H1 (cell line): ENCODE measurements at regions not wholly inside any gene's neighbourhood (a gene's known extent, or its start where the extent isn't known, plus 50 kb on each side); places are given as distances from the start of the nearest gene placed in this dataset.
A peak's percentile ranks its signal among the peaks of the same experiment; 100 is the strongest.

ENCODE experiments used
- CTCF ChIA-PET: fragments of 300-600 bp; sonication (Branson Sonifier 250); formaldehyde crosslinking; loops from one replicate; lab custom pipeline; 2021; ENCODE audit not compliant: partially characterized antibody; lab: Charles Lee
- POLR2A ChIA-PET: fragments of 300-600 bp; sonication (Branson Sonifier 250); formaldehyde crosslinking; loops from one replicate; lab custom pipeline; 2021; ENCODE audit warnings: inconsistent platforms; ENCODE audit not compliant: partially characterized antibody; lab: Charles Lee
- DNase-seq, 2 experiments: peaks; one replicate each; pipeline versions ENCODE4 v3.0.0 to v3.0.0-alpha.2; 2010 to 2022; ENCODE audit warnings: low spot score in 2 of 2, low read depth in 1 of 2, mixed read lengths in 1 of 2
- FAIRE-seq: peaks from 2 replicates; lab custom pipeline; 2011; peaks lifted over from hg19 to GRCh38; lab: Jason Lieb, UNC
- H2AFZ ChIP-seq: 2 replicates; pipeline ENCODE4 v1.8.1; 2012; ENCODE audit warnings: low read length, inconsistent platforms
- H2AK5ac ChIP-seq: 2 replicates; pipeline ENCODE4 v1.6.1; 2013; ENCODE audit warnings: low read depth, low read length
- H2BK120ac ChIP-seq: replicated peaks from 2 replicates; pipeline ENCODE3; 2013; ENCODE audit warnings: low read depth, low read length, inconsistent platforms
- H2BK12ac ChIP-seq: 2 replicates; pipeline ENCODE4 v1.6.1; 2013; ENCODE audit warnings: low read depth, low read length
- H2BK15ac ChIP-seq: 2 replicates; pipeline ENCODE4 v1.6.1; 2013; ENCODE audit warnings: low read length
- H2BK20ac ChIP-seq: 2 replicates; pipeline ENCODE4 v1.6.1; 2013; ENCODE audit warnings: low read length
- H2BK5ac ChIP-seq: 2 replicates; pipeline ENCODE4 v1.6.1; 2013; ENCODE audit warnings: low read depth, low read length
- H3K14ac ChIP-seq: 2 replicates; pipeline ENCODE4 v1.6.1; 2013; ENCODE audit warnings: inconsistent platforms; ENCODE audit not compliant: insufficient read length
- H3K18ac ChIP-seq: 2 replicates; pipeline ENCODE4 v1.6.1; 2013; ENCODE audit warnings: low read length; ENCODE audit errors: extremely low read depth
- H3K23ac ChIP-seq: 2 replicates; pipeline ENCODE4 v1.6.1; 2013; ENCODE audit warnings: inconsistent platforms; ENCODE audit not compliant: insufficient read length
- H3K23me2 ChIP-seq: 2 replicates; pipeline ENCODE4 v1.6.1; 2013; ENCODE audit warnings: low read depth, low read length
- H3K27ac ChIP-seq: 2 replicates; pipeline ENCODE4 v1.6.1; 2011; ENCODE audit warnings: low read depth, low read length, inconsistent platforms
- H3K27me3 ChIP-seq, 4 experiments: replicated peaks in 1 of 4; 1 replicate in 1 of 4; 2 replicates in 3 of 4; pipeline versions ENCODE4 v1.6.1 to v1.8.1; 2011 to 2013; ENCODE audit warnings: low read length in 3 of 4, mild to moderate bottlenecking in 3 of 4, inconsistent platforms in 2 of 4, mixed read lengths in 2 of 4, moderate library complexity in 1 of 4; ENCODE audit not compliant: control insufficient read depth in 3 of 4, insufficient read depth in 3 of 4; ENCODE audit errors: extremely low read depth in 1 of 4
- H3K36me3 ChIP-seq, 4 experiments: 2 replicates each; pipeline versions ENCODE4 v1.6.1 to v1.8.1; 2011 to 2013; ENCODE audit warnings: mild to moderate bottlenecking in 4 of 4, low read length in 3 of 4, moderate library complexity in 2 of 4, control low read depth in 1 of 4, inconsistent platforms in 1 of 4; ENCODE audit not compliant: insufficient read depth in 4 of 4, control insufficient read depth in 2 of 4
- H3K4ac ChIP-seq: replicated peaks from 2 replicates; pipeline ENCODE3; 2013; ENCODE audit warnings: low read length, low read depth, mixed read lengths, inconsistent platforms; ENCODE audit not compliant: insufficient read length
- H3K4me1 ChIP-seq, 4 experiments: replicated peaks in 1 of 4; 1 replicate in 1 of 4; 2 replicates in 3 of 4; pipeline versions ENCODE4 v1.6.1 to v1.8.1; 2011 to 2013; ENCODE audit warnings: low read length in 3 of 4, inconsistent platforms in 2 of 4, mixed read lengths in 1 of 4; ENCODE audit not compliant: insufficient read depth in 4 of 4, control insufficient read depth in 3 of 4
- H3K4me2 ChIP-seq, 2 experiments: 2 replicates each; pipeline versions ENCODE4 v1.6.1 to v1.8.1; 2011 to 2013; ENCODE audit warnings: low read depth in 2 of 2, low read length in 2 of 2, control low read depth in 1 of 2, inconsistent platforms in 1 of 2, mild to moderate bottlenecking in 1 of 2; ENCODE audit not compliant: insufficient read depth in 1 of 2
- H3K4me3 ChIP-seq, 4 experiments: fragments of 200-600, 300-600 bp in 1 of 4; sonication (generic), shearing (Covaris generic), sonication (Bioruptor Twin) in 1 of 4; 2 replicates each; pipeline versions ENCODE4 v1.5.1 to v1.8.1; 2011 to 2016; ENCODE audit warnings: low read length in 4 of 4, low read depth in 3 of 4, control low read depth in 2 of 4, inconsistent platforms in 2 of 4, mild to moderate bottlenecking in 2 of 4, mixed read lengths in 1 of 4, moderate library complexity in 1 of 4; ENCODE audit not compliant: insufficient read depth in 2 of 4; ENCODE audit errors: extremely low read depth in 1 of 4
- H3K56ac ChIP-seq: replicated peaks from 2 replicates; pipeline ENCODE3; 2013; ENCODE audit warnings: low read depth, mild to moderate bottlenecking, mixed read lengths, low read length, inconsistent platforms; ENCODE audit not compliant: insufficient read length
- H3K79me1 ChIP-seq: 2 replicates; pipeline ENCODE4 v1.6.1; 2013; ENCODE audit warnings: low read depth, low read length, control low read depth
- H3K79me2 ChIP-seq, 2 experiments: 2 replicates each; pipeline versions ENCODE4 v1.6.1 to v1.8.1; 2012 to 2013; ENCODE audit warnings: low read length in 2 of 2, mild to moderate bottlenecking in 2 of 2, inconsistent platforms in 1 of 2; ENCODE audit not compliant: insufficient read depth in 2 of 2, control insufficient read depth in 1 of 2
- H3K9ac ChIP-seq, 4 experiments: replicated peaks in 1 of 4; 1 replicate in 1 of 4; 2 replicates in 3 of 4; pipeline versions ENCODE4 v1.6.1 to v1.8.1; 2011 to 2013; ENCODE audit warnings: low read depth in 3 of 4, low read length in 3 of 4, control low read depth in 2 of 4, mild to moderate bottlenecking in 2 of 4, moderate library complexity in 2 of 4, inconsistent platforms in 1 of 4; ENCODE audit errors: extremely low read depth in 1 of 4
- H3K9me3 ChIP-seq, 2 experiments: 2 replicates each; pipeline versions ENCODE4 v1.6.1 to v1.8.1; 2012 to 2013; ENCODE audit warnings: mild to moderate bottlenecking in 2 of 2, moderate library complexity in 2 of 2, control low read depth in 1 of 2, inconsistent platforms in 1 of 2, low read depth in 1 of 2, low read length in 1 of 2, mixed read lengths in 1 of 2; ENCODE audit not compliant: insufficient read depth in 2 of 2
- H4K20me1 ChIP-seq, 2 experiments: replicated peaks in 1 of 2; 2 replicates each; pipeline versions ENCODE3 to v1.8.1; 2011 to 2013; ENCODE audit warnings: inconsistent platforms in 2 of 2, low read length in 2 of 2, mild to moderate bottlenecking in 1 of 2; ENCODE audit not compliant: insufficient read depth in 2 of 2, control insufficient read depth in 1 of 2
- H4K5ac ChIP-seq: 2 replicates; pipeline ENCODE4 v1.6.1; 2013; ENCODE audit warnings: low read length, low read depth, mixed read lengths, inconsistent platforms; ENCODE audit not compliant: insufficient read length
- H4K8ac ChIP-seq: 2 replicates; pipeline ENCODE4 v1.8.0; 2013; ENCODE audit warnings: mild to moderate bottlenecking, moderate library complexity, low read length, inconsistent platforms; ENCODE audit not compliant: insufficient read depth; ENCODE audit errors: extremely low read depth
- H4K91ac ChIP-seq: replicated peaks from 2 replicates; pipeline ENCODE3; 2013; ENCODE audit warnings: low read length, mixed read lengths, inconsistent platforms; ENCODE audit not compliant: insufficient read length
- FOSL1 ChIP-seq: IDR thresholded peaks from 2 replicates; pipeline ENCODE4 v1.6.1; 2011; ENCODE audit warnings: mild to moderate bottlenecking, low read depth, low read length, moderate library complexity; ENCODE audit not compliant: insufficient read depth
- POLR2A ChIP-seq, 2 experiments: IDR thresholded peaks; 1 replicate in 1 of 2; 2 replicates in 1 of 2; pipeline ENCODE4 v1.6.1; 2011; ENCODE audit warnings: low read depth in 2 of 2, low read length in 2 of 2, mild to moderate bottlenecking in 2 of 2; ENCODE audit errors: control extremely low read depth in 1 of 2
- POLR2AphosphoS5 ChIP-seq: IDR thresholded peaks from 2 replicates; pipeline ENCODE4 v1.6.1; 2011; ENCODE audit warnings: low read depth, low read length
- WGBS, 2 experiments: shearing (Covaris generic) in 1 of 2; methylation state at CpG; one replicate each; pipeline versions ENCODE4 v1.1.6 to v1.1.7; 2013 to 2015; ENCODE audit warnings: low lambda C conversion rate in 2 of 2, mixed read lengths in 2 of 2, inconsistent platforms in 1 of 2, low coverage in 1 of 2, missing lambda C conversion rate in 1 of 2; ENCODE audit not compliant: insufficient replicate concordance in 2 of 2, insufficient coverage in 1 of 2, insufficient read length in 1 of 2; ENCODE audit errors: extremely low coverage in 1 of 2, missing lambda C conversion rate in 1 of 2; 5-methylcytosine and 5-hydroxymethylcytosine counted together

- no peak overlapping the region for H3K4me3 ChIP-seq
- H3K79me2 ChIP-seq = peaks cover 0 to 13% of the 10 kb centered on the region in 2 experiments; a peak in 2 of 4 replicates
Observed at GRCh38 chr2:67338601-67339233, 58.4 kb upstream of the ETAA1 start.

More at GRCh38 chr2:67338601-67339233, 58.4 kb upstream of the ETAA1 start:
- no peak for FAIRE-seq
- Histone ChIP-seq H3K36me3 (peaks cover 7 to 45% (median 28%) of the 10 kb centered on the region in 4 experiments; a peak in 7 of 8 replicates), H2AFZ (no peak overlapping the region), H3K18ac (0 out of 2 replicates have a peak overlapping the region, but pooled peaks have one; percentile 53), H2BK120ac (no peak overlapping the region), H4K91ac (no peak overlapping the region), H3K4me2 (no peak overlapping the region; a peak in 1 of 4 replicates), H3K56ac (no peak overlapping the region)
- TF ChIP-seq POLR2A (IDR thresholded peaks at IDR 0.05; ENCODE audit: control extremely low read depth in 1 of 2, low read depth in 2 of 2, low read length in 2 of 2) (peak in 1 of 2 experiments; percentile 64; a peak in 1 of 3 replicates), POLR2AphosphoS5 (peak; percentile 83), FOSL1 (no peak)
- TF ChIP-seq, all 59 proteins: peak for 2
- DNase-seq = no peak
- no peak overlapping the region for H3K4ac ChIP-seq
- H3K27ac ChIP-seq = no peak overlapping the region
- POLR2A ChIA-PET = interaction anchor here (0.9 to 2.6 kb wide), 7 partner anchors 9 to 512 kb away, joined by 3 to 12 read pairs (median 4); no protein-coding TSS in a partner anchor
- peaks cover 1 to 2% of the 10 kb centered on the region in 2 experiments for H4K20me1 ChIP-seq
- no peak overlapping the region for H2BK5ac ChIP-seq
- H3K27me3 ChIP-seq = no peaks in the 10 kb centered on the region
- no peak overlapping the region for H2BK15ac ChIP-seq
- H2AK5ac ChIP-seq = no peak overlapping the region
- H3K79me1 ChIP-seq = no peaks in the 10 kb centered on the region
- 93% methylated on average over 3 of the region's 3 CpGs; no CpG with 5 or more reads in 1 of the 2 experiments for WGBS, 2 experiments
- CTCF ChIA-PET = interaction anchor here (1.0 kb wide), 1 partner anchor 22 kb away, joined by 6 read pairs; no protein-coding TSS in a partner anchor
- no peak overlapping the region for H3K23ac ChIP-seq
- H3K9me3 ChIP-seq = no peaks in the 10 kb centered on the region
- H2BK12ac ChIP-seq = no peak overlapping the region
- no peak overlapping the region for H3K14ac ChIP-seq
- no peak overlapping the region for H4K5ac ChIP-seq
- H3K4me1 ChIP-seq = peaks cover 0 to 4% (median 1%) of the 10 kb centered on the region in 4 experiments; a peak in 4 of 7 replicates
- no peak overlapping the region for H3K9ac ChIP-seq
- no peak overlapping the region for H4K8ac ChIP-seq
- no peak overlapping the region for H2BK20ac ChIP-seq
- H3K23me2 ChIP-seq = no peaks in the 10 kb centered on the region
